SHP77 treated with DMSO at 0.1 percent for 48 hours (cell line): ENCODE measurements at regions not wholly inside any gene's neighbourhood (a gene's known extent, or its start where the extent isn't known, plus 50 kb on each side); places are given as distances from the start of the nearest gene placed in this dataset.
"Not testable (repeated sequence)": the region's sequence is repeated elsewhere in the genome, so short reads cannot be mapped to it uniquely, and the experiment has no call there.

Source experiments
- DNase-seq: peaks from one replicate; lab custom pipeline; 2025; lab: John Stamatoyannopoulos, UW

DNA sequence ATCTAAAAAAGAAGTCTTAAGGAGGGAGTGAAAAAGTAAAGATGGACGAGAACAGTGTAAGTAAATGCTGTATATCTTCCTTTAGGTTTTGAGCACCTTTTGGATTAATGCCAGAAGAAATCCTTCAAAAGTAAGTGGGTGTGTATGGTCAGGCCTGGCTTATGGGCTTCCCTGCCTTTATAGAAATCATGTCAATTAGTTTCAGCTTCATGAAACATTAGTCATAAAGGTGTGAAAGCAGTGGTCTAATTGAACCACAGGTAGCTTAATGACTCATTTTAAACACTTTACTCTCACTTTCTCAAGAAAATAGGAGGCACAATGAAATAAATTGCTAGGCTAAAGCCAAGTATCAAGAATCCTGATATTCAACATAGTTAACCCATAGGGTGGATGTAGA lies 467.4 kb upstream of the DPPA4 start:
- DNase-seq: no peak

DNA sequence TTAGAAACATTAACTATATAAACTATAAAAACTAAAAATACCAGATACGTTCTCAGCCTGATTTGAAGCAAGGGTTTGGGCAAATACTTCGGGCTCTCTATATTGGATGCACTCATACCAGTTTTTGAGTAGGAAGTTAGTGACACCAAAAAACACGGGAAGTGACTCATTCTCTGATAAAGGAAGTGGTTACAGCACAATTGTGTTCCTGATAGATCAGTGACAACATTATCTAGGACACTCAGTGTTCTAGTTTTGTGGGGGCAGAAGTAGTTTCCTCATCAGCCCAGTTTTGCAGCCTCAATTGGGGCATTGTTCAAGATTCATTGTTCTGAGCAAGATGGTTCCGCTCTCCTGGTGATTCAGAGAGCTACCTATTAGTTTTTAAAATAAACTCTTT lies 469.6 kb upstream of the DPPA4 start:
- DNase-seq: no peak

DNA sequence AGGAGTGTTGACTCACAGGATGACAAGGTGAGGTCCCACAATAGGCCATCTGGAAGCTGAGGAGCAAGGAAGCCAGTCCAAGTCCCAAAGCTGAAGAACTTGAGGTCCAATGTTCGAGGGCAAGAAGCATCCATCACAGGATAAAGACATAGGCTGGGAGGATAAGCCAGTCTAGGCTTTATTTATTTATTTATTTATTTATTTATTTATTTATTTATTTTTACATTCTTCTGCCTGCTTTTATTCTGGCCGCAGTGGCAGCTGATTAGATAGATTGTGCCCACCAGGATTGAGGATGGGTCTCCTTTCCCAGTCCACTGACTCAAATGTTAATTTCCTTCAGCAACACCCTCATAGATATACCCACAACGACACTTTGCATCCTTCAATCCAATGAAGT lies 472.2 kb upstream of the DPPA4 start:
- no peak for DNase-seq

DNA sequence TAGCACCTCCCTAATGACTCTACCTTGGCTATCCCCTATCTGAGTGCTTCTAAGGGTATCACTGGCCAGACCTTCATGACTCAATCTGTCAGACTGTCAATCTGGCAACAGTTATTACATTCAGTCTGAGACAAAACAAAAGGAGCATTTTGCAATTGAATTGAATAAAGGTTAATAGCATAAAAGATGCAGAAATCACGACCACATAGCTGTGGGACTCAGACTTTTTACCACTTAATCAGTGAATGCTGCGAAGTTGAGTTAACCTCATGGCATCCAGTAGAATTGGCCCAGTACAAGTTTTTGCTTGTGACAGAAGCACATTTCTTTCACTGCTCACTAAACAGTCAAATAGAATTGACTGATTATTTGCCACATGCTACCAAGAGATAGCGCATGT lies 480.7 kb upstream of the DPPA4 start:
- no peak for DNase-seq

DNA sequence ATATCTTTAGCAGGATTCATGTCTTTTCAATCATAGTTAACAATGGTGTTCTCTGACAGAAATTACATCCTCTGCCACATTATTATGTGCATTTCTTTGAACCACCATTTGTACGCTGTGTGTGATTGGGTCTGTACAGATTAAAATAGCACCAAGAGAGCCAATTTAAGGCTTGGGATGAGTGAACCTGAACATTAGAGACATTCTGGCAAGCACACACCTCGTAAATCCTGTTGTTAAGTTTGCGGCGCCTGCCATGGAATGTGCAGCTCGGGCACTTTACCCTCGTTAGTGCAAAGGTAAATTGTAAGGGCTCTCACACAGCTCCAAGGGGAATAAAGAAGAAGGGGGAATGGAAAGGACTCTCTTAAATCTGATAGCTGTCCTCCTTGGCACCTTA lies 482.4 kb upstream of the DPPA4 start:
- no peak for DNase-seq

DNA sequence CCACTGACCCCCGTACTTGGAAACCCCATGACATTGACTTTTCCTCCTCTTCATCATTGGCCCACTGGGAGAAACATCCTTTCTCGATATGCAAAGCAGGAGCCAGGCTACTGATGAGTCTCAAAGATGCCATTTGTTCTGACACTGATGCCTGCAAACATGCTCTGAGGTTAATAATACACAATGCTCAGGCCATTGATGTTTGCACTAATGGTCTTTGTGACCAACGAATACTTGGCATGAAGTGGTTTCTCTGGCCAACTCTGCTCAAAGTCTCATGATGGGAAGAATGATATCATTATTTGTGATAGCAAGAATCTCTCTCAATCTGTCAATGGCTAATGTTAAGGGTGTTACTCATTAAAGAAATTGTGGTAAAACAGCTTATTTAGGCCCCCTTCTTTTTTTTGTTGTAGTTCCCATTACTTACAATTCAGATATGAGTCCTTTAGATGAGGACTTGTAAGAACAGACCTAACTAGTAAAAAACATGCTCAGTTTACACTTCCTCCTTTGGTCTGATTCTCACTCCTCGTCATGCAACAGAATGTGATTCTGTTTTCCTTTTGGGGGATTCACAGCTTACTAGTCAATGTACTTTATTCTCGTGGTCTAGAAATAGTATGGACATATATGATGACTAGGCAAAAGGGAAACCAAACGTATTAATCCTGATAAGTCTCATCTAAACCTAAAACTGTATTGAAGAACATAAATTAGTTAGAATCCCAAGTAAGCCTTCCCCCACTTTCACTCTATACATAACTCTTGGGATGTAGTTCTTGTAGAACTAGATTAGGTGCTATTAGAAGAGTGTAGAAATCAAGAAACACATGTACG lies 488.8 kb upstream of the DPPA4 start:
- DNase-seq: no peak

DNA sequence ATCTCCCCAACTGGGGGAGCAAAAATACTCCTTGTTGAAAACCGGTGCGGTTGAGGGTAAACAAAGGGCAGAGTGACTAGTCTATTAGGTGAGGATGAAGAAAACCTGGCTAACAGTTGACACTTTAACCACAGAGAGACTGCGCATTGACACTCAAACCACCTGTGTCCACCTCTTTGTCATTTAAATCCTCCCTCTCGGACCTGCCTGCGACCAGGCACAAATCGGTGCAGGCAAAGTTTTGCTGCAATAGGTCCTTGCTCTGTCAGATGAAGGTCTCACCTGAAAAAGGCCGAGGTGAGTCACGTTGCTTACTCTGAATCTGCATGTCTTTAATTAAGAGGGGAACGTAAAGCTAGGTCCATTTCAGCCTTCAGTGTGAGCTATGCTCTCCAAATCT lies 494.1 kb upstream of the DPPA4 start:
- no peak for DNase-seq

DNA sequence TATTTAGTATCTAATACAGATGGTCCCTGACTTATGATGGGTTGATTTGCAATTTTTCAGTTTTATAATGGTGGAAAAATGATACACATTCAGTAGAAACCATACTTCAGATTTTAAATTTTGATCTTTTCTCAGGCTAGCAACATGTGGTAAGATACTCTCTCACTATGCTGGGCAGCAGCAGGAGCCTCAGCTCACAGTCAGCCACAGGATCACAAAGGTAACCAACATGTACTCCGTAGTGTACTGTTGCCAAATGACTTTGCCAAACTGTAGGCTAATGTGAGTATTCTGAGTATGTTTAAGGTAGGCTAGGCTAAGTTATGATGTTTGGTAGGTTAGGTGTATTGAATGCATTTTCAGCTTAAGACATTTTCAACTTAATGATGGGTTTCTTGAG lies 498.6 kb upstream of the DPPA4 start:
- DNase-seq: no peak

DNA sequence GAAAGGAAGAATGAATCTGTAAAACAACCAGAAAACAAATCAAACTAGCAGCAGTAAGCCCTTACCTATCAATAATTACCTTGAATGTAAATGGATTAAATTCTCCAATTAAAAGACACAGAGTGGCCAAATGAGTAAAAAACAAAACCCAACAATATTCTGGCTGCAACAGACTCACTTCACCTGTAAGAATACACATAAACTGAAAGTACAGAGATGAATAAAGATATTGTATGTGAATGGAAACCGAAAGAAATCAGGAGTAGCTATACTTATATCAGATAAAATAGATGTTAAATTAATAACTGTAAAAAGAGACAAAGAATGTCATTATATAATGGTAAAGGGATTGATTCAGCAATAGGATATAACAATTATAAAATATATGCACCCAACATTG lies 514.5 kb upstream of the DPPA4 start:
- no peak for DNase-seq

DNA sequence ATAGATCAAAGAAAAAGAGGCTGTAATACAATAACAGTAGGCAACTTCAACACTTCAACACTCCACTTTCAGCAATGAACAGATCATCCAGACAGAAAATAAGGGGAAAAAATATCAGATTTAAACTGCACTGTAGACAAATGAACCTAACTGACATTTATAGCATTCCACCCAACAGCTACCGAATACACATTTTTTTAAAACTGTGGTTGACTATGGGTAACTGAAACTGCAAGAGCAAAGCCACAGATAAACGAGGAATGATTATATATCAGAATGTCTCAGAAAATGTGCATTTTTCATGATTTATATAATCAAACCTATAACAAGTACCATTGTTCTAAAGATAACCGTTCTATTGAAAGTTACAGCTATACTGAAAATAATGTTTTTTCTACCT lies 514.9 kb upstream of the DPPA4 start:
- no peak for DNase-seq

DNA sequence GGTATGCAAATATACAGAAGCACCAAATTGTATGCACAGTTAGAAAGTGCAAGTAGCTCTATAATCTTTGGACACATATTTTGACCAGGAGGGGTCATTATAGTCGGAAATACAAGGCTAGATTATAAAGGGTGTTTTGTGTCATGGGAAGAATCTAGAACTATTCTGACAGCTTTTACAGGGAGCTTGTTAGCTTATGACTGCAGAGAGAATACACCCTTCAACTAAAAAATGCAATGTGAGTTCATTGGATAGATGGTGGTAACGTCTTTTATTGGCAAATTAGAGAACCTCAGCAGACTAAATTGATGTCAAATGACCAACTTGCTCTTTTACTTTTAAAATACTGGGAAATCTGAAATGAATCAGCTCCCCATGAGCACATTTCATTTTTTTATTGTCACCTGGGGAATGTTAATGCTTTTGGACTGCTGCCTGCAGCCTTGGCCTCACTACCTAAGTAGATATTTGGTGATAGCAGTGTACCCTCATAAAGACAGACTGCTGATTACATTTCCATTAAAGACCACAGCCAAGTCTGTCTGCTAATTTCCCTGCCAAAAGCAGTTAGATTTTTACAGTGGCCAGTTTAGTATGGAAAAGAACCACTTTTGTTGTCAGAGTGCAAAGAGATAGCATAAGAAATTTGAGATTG lies 515.9 kb upstream of the DPPA4 start:
- no peak for DNase-seq

DNA sequence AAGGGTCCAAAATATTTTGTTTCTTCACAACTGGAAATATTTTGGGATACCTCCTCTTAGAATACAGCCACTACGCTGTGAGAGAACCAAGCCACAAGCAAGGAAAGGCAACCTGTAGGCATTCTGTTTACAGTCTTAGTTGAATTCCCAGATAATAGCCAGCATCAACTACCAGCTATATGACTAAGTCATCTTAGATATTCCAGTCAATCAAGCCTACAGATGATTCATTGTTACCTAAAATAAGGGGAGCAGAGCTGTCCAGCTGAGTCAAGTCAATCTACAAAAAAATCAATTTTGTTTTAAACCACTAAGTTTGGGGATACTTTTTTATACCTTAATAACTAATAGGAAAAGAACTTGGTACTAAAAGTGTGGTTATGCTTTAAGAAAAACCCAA lies 526.4 kb upstream of the DPPA4 start:
- no peak for DNase-seq

DNA sequence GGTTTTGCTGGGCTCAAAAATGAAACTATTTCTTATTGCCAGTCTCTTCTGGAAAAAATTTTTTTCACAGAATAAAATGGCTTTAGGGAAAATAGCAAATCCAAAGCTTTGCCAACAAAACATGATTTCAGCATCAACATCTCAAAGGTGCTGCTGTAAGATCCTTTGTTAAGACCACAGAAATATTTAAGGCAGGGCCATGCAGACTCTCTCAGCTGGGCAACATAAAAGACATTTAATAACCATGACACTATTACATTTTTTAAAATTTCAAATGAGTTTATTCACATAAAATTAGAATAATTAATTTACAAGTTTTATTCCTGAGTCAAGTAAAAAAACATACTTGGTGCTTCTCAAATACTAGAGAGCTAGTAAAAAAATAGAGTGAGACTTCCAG lies 527.1 kb upstream of the DPPA4 start:
- DNase-seq: no peak

DNA sequence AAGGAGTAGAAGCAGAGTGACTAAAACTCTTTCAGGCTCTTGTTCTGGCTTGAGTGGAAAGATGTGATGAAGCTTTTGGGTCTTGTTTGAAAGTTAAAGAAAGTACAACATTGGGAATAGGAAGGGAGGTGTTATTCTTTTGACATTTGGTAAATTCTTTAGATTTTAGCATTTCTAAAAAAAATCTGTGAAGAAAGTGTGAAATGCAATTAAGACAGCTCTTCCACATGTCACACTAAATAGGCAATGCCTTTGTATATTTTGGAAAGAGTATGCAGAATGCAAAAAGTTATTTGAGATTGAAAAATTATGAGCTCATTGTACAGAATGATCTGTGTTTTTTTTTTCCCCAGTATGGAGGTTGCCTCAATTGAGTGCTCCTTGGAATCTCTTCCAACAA lies 532.2 kb upstream of the DPPA4 start:
- DNase-seq: no peak

DNA sequence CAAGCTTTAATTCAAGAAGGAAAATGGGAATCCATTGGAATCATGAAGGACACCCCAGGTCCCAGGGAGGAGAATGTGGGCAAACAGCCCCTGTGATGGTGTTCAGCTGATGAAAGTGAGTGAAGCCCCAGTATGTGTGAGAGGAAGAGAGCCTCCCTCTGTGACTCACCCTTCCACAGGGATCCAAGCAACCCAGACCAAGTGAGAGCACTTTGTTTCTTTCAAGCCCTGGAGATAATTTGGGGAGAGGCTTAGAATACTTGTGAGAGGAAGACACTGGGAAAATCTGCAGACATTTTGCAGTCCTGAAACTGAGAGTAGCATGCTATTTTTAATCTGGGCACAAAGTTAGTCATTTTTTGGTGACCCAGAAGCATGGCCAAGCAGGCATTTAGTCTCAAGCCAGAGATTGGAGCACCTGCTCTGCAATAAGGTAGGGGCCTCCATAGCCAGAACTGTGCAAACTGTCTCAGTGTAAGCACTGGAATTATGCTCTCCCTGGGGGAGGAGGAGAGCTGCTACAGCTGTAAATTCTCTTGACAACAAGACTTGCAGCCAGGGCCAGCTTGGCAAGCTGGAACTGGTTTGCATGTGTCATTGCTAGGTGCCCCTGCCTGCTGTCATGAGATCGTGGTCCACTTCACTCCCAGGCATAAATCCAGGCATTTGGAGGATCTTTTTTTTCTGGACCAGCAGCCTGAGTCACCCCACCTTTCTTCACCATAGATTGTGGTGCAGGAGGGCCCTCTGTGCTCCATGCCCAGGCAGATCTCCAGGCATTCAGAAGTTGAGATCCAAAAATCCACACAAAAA lies 537.8 kb upstream of the DPPA4 start:
- no peak for DNase-seq

DNA sequence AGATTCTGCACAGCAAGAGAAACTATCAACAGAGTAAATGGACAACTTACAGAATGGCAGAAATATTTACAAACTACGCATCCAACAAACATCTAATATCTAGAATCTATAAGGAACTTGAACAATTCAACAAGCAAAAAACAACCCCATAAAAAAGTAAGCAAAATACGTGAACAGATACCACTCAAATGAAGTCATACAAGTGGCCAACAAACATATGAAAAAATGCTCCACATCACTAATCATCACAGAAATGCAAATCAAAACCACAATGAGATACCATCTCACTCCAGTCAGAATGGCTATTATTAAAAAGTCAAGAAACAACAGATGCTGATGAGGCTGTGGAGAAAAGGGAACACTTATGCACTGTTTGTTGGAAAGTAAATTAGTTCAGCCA lies 540.3 kb upstream of the DPPA4 start:
- not testable (repeated sequence) for DNase-seq

DNA sequence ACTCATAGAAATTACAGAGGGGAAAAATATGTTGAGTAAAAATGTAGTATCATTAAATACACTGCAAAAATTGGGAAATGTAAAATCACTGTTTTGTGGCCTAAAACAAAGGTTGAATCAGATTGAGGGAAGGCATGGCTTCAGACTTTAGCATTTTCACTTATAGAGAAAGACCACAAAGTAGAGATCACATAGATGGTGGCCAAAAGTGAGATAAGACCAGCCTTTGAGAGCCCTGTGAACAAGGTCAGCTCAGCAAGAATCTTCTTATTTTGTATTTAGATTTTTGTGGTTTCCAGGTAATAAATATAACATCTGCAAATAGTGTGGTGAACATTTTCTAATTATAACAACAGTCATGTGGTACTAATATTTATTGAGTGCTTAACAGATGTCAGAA lies 544.8 kb upstream of the DPPA4 start:
- no peak for DNase-seq

DNA sequence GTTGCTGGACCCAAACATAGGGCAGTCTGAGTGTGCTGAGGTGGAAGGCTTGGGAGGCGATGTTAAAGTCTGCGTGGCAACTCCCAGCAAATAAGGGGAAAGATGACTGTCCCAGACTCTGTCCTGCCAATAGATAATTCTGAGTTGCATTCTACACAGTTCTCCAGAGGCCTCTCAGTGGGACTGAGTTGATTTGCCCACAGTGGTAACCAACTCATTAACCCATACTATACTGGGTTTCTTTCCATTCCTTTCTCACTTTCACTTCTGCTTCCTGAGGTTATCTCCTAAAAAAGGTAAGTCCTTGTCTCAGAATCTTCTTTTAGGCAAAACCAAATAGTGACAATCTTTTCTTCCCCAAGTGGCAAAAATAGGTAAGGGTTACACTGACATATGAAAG lies 549.9 kb upstream of the DPPA4 start:
- DNase-seq: no peak

DNA sequence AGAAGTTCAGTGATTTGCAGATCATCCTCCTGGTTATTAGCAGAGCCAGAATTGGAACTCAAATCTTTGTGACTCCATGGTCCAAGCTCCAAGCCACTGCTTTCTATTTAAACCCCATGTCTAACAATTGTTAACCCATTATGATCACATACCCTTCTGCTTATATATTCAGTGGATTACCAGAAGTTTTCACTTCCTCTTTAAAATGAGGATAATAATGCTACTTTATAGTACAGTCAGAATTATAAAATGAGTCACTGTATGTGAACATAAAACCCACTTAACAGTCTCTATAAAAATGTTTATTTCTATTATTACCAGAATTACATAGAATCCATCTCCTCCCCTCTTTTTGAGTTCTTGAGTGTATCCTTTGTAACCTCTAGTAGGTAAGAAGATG lies 550.7 kb upstream of the DPPA4 start:
- no peak for DNase-seq

DNA sequence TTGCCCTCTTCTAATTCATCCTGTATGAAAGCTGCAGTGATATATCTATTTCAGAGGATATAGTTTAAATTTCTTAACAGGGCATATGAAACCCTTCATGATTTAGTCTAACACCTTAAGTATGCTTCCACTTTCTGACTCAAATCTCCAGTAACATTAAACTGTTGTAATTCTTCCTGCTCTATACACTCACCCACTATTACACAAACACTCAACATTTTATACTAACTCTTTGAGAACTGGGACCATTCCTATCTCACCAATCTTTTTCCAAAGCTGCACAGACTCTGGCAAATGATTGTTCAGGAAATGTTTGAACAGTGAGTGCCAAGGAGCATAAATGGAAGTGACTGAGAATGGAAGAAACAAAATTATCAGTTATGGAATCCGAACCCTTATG lies 560.4 kb upstream of the DPPA4 start:
- no peak for DNase-seq

DNA sequence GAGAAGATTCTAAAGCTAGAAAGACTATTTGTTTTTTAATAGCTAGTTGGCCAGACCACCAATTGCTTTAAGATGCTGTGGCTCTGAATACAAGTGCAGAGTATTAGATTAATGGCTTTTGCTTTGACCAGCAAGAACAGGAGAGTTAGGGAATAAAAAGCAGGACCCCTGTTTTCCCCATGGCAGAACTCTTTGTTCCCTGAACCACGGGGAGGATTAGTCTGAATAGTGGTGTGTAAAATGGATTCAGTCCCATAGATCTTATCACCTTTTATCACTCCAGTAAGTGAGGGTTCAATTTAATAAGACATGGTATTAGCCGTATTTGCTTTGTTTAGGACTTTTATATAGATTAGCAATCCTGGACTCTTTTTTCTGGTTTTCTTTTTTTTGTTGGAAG lies 562.6 kb upstream of the DPPA4 start:
- no peak for DNase-seq

DNA sequence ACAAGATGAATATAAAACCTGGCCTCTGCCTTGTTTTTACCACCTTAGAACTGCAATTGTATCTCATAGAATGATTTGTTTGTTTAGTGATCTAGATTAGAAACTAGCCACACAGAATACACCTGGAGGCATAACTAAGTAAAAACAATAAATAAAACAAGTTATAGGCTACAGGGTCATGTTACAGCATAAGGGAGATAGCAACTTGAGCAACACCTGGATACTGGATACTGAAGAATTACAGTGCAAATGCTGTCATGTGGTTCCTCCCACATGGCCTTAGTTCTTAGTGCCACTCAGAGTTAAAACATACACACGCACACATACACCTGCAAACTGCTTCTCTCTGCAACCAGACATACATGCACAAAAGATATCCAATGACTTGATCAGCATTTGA lies 563.4 kb upstream of the DPPA4 start:
- DNase-seq: no peak

DNA sequence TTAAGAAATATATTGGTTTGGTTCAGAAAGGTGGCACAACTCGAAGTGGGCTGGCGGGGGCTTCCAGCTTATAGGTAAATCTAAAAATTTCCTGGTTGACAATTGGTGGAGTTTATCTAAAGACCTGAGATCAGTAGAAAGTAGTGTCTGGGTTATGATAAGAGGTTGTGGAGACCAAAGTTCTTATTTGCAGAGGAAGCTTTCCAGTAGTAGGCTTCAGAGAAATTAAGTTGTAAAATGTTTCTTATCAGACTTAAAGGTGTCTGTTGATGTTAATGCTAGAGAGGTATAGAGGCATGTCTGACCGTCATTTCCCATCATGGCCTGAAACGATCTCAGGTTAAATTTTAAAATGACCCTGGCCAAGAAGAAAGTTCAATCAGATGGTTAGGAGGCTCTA lies 565.2 kb upstream of the DPPA4 start:
- DNase-seq: no peak
